ENCODE measurements at regions not wholly inside any gene's neighbourhood (a gene's known extent, or its start where the extent isn't known, plus 50 kb on each side); places are given as distances from the start of the nearest gene placed in this dataset.
"Not testable (repeated sequence)": the region's sequence is repeated elsewhere in the genome, so short reads cannot be mapped to it uniquely, and the experiment has no call there.

DNA sequence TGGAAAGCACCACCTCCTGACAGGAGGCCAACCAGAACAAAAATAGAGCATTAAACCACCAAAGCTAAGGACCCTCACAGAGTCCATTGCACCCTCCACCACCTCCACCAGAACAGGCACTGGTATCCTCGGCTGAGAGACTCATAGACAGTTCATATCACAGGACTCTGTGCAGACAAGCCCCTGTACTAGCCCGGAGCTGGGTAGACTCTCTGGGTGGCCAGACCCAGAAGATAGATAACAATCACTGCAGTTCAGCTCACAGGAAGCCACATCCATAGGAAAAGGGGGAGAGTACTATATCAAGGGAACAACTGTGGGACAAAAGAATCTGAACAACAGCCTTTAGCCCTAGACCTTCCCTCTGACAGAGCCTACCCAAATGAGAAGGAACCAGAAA lies 67.4 kb upstream of the SSTR4 start:
- DNase-seq = not testable (repeated sequence)

DNA sequence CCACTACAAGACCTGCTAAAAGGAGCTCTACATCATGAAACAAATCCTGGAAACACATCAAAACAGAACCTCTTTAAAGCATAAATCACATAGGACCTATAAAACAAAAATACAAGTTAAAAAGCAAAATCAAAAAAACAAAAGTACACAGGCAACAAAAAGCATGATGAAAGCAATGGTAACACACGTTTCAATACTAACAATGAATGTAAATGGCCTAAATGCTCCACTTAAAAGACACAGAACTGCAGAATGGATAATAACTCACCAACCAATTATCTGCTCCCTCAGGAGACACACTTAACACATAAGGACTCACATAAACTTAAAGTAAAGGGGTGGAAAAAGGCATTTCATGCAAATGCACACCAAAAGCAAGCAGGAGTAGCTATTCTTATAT lies 66.1 kb upstream of the SSTR4 start:
- DNase-seq = not testable (repeated sequence)

GRCh38 chr20:22971077-22971476 lies 64.0 kb upstream of the SSTR4 start:
- not testable (repeated sequence) for DNase-seq

DNA sequence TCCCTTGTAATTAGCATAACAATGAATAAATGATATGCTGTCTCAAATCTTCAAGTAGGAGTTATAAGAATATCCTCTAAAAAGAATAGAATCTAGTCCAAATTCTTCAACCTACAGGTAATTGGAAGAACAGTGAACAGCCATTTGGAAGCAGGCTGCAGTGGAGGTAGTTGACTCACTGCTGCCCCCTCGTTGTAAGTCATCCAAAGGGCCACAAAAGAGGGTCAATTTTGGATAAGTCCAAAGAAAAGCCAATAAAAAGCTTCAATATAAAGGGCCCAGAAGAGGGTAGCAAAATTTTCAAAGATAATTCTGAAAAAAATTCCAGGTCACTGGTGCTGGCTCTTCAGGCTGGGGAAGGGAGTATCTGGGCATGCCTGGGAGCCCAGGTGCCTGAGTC lies 60.8 kb upstream of the SSTR4 start:
- no peak for DNase-seq

DNA sequence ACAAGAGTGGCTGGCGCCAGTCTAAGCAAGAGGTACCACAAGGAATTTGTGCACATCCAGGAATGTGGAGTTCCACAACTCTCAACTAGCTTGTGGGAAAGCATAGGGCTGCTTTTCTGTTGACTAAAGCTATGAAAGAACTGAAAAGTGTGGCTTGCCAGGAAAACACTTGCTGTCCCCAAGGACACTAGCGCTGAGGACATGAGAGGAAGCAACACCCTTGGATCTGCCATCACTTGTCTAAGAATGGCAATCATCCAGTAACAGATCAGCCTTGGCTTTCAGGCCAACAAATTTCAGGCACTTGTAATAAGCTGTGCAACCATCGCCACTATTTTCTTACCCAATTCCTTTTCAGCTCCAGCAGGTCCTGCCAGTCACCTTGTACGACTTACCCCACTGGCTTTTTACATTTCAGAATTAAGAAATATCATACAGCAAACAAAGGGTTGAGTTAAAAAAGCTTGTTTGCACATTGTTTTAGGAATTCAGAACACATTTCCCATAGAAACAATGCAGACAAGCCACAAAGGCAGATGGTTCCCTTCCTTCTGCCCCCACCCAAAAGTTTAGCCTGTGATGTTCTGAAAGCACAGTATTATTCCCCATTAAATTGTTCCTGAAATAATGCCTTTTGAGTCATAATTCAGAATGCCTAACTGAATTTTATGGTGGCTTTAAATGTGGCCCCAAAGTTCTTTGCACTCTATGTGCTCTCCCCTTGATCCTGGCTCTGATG lies 57.9 kb upstream of the SSTR4 start:
- no peak for DNase-seq

DNA sequence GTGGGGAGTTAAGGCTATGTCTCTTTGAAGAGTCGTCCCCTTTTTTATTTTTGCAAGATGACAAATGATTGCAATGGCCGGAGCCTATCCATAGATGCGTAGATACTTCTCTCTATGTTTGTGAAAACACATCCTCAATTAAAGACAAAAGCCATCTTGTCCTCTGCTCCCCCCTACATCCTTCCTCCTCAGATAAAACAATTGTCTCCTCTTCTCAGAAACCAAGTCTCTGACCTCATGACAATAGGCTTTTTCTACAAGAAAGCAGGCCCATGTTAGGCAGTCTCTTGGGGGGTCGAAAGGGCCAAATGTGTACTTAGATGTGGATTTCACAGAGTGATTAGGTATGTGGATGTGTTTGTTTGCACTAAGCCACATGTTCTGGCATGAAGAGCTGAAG lies 51.1 kb upstream of the SSTR4 start:
- DNase-seq = no peak

- no peak for DNase-seq
Observed at GRCh38 chr20:22984606-22985005, 50.5 kb upstream of the SSTR4 start.

- no peak for DNase-seq
Observed at GRCh38 chr20:22985239-22985778, 49.8 kb upstream of the SSTR4 start.

Measured in NCI-H1436 treated with DMSO at 0.1 percent for 48 hours (cell line).